Pons (tissue), 1 donor: ENCODE measurements at regions not wholly inside any gene's neighbourhood (a gene's known extent, or its start where the extent isn't known, plus 50 kb on each side); places are given as distances from the start of the nearest gene placed in this dataset.
A peak's percentile ranks its signal among the peaks of the same experiment; 100 is the strongest.

Source experiments
- DNase-seq: peaks from one replicate; pipeline ENCODE4 v3.0.0-alpha.2; 2016; ENCODE audit warnings: low spot score

GRCh38 chr15:46856839-46857502, 860.3 kb upstream of the SEMA6D start:
- no peak for DNase-seq

- DNase-seq, result no peak
These were observed 859.2 kb upstream of the SEMA6D start for GRCh38 chr15:46858150-46858549.

- DNase-seq, result no peak
These were observed 855.5 kb upstream of the SEMA6D start for GRCh38 chr15:46861796-46862195.

GRCh38 chr15:46865155-46865554, 852.1 kb upstream of the SEMA6D start:
- no peak for DNase-seq

- peak; percentile 3 for DNase-seq
These were observed 844.9 kb upstream of the SEMA6D start for GRCh38 chr15:46872286-46872980.

GRCh38 chr15:46872981-46873330, 844.3 kb upstream of the SEMA6D start:
- DNase-seq, result no peak

- no peak for DNase-seq
These were observed 838.1 kb upstream of the SEMA6D start for GRCh38 chr15:46879032-46879770.

- no peak for DNase-seq
These were observed 836.5 kb upstream of the SEMA6D start for GRCh38 chr15:46880791-46881190.

- no peak for DNase-seq
These were observed 824.6 kb upstream of the SEMA6D start for GRCh38 chr15:46892621-46893160.

GRCh38 chr15:46894644-46895043, 822.7 kb upstream of the SEMA6D start:
- no peak for DNase-seq

- DNase-seq, result no peak
These were observed 820.0 kb upstream of the SEMA6D start for GRCh38 chr15:46897266-46897665.

- no peak for DNase-seq
These were observed 816.3 kb upstream of the SEMA6D start for GRCh38 chr15:46901001-46901400.

- no peak for DNase-seq
These were observed 799.5 kb upstream of the SEMA6D start for GRCh38 chr15:46917721-46918252.

- no peak for DNase-seq
These were observed 798.7 kb upstream of the SEMA6D start for GRCh38 chr15:46918462-46919140.

GRCh38 chr15:46921891-46922290, 795.4 kb upstream of the SEMA6D start:
- no peak for DNase-seq

GRCh38 chr15:46930426-46930825, 786.9 kb upstream of the SEMA6D start:
- DNase-seq, result no peak

GRCh38 chr15:46933332-46933731, 784.0 kb upstream of the SEMA6D start:
- peak; percentile 9 for DNase-seq

GRCh38 chr15:46934851-46935250, 782.5 kb upstream of the SEMA6D start:
- no peak for DNase-seq

GRCh38 chr15:46938169-46938568, 779.1 kb upstream of the SEMA6D start:
- DNase-seq, result no peak

- DNase-seq, result no peak
These were observed 776.1 kb upstream of the SEMA6D start for GRCh38 chr15:46941241-46941640.

GRCh38 chr15:46946953-46947352, 770.4 kb upstream of the SEMA6D start:
- no peak for DNase-seq

- no peak for DNase-seq
These were observed 761.7 kb upstream of the SEMA6D start for GRCh38 chr15:46955576-46955975.
